H9 (cell line): ENCODE measurements at regions not wholly inside any gene's neighbourhood (a gene's known extent, or its start where the extent isn't known, plus 50 kb on each side); places are given as distances from the start of the nearest gene placed in this dataset.

Experiments used
- DNase-seq: peaks from one replicate; pipeline ENCODE4 v3.0.0-alpha.2; 2017
- H2AFZ ChIP-seq: one replicate; pipeline ENCODE4 v1.6.1; 2013; ENCODE audit warnings: mild to moderate bottlenecking, low read length, control low read depth, moderate library complexity
- H2AK5ac ChIP-seq: 2 replicates; pipeline ENCODE4 v1.6.1; 2013; ENCODE audit warnings: low read length, control low read depth, mixed read lengths; ENCODE audit not compliant: insufficient read length
- H2BK120ac ChIP-seq: one replicate; pipeline ENCODE4 v1.6.1; 2013; ENCODE audit warnings: low read depth, mild to moderate bottlenecking, low read length, control low read depth, inconsistent platforms; ENCODE audit not compliant: poor library complexity, severe bottlenecking
- H2BK12ac ChIP-seq: 2 replicates; pipeline ENCODE4 v1.6.1; 2013; ENCODE audit warnings: low read length, control low read depth, mixed read lengths, low read depth; ENCODE audit not compliant: insufficient read length
- H2BK15ac ChIP-seq: 2 replicates; pipeline ENCODE4 v1.6.1; 2013; ENCODE audit warnings: low read depth, low read length, control low read depth
- H2BK20ac ChIP-seq: one replicate; pipeline ENCODE4 v1.6.1; 2013; ENCODE audit warnings: low read depth, mild to moderate bottlenecking, low read length, control low read depth, inconsistent platforms; ENCODE audit not compliant: poor library complexity, severe bottlenecking
- H2BK5ac ChIP-seq: 2 replicates; pipeline ENCODE4 v1.6.1; 2013; ENCODE audit warnings: low read length, control low read depth, mixed read lengths; ENCODE audit not compliant: insufficient read length
- H3K14ac ChIP-seq: 2 replicates; pipeline ENCODE4 v1.6.1; 2013; ENCODE audit warnings: low read length, control low read depth; ENCODE audit not compliant: insufficient read depth
- H3K18ac ChIP-seq: 2 replicates; pipeline ENCODE4 v1.6.1; 2013; ENCODE audit warnings: low read depth, mild to moderate bottlenecking, mixed read lengths, low read length, control low read depth; ENCODE audit not compliant: insufficient read length
- H3K23ac ChIP-seq: 2 replicates; pipeline ENCODE4 v1.6.1; 2013; ENCODE audit warnings: low read length, control low read depth, mixed read lengths, low read depth; ENCODE audit not compliant: insufficient read length
- H3K23me2 ChIP-seq: 2 replicates; pipeline ENCODE4 v1.6.1; 2013; ENCODE audit warnings: low read depth, mild to moderate bottlenecking, mixed read lengths, low read length, control low read depth; ENCODE audit not compliant: insufficient read length, poor library complexity, severe bottlenecking
- H3K27ac ChIP-seq: 2 replicates; pipeline ENCODE4 v1.5.1; 2013; ENCODE audit warnings: low read length, control low read depth, mixed read lengths, low read depth; ENCODE audit not compliant: insufficient read length
- H3K27me3 ChIP-seq: 2 replicates; pipeline ENCODE4 v1.6.1; 2013; ENCODE audit warnings: low read length, control low read depth, inconsistent platforms; ENCODE audit not compliant: insufficient read depth
- H3K4ac ChIP-seq: 2 replicates; pipeline ENCODE4 v1.6.1; 2013; ENCODE audit warnings: low read depth, mild to moderate bottlenecking, control low read depth, inconsistent platforms, low read length, moderate library complexity
- H3K4me1 ChIP-seq: 2 replicates; pipeline ENCODE4 v1.6.1; 2013; ENCODE audit warnings: low read length, control low read depth, inconsistent platforms; ENCODE audit not compliant: insufficient read depth
- H3K4me2 ChIP-seq: 2 replicates; pipeline ENCODE4 v1.6.1; 2013; ENCODE audit warnings: low read length, control low read depth, mixed read lengths; ENCODE audit not compliant: insufficient read length, insufficient read depth
- H3K56ac ChIP-seq: 2 replicates; pipeline ENCODE4 v1.6.1; 2013; ENCODE audit warnings: low read depth, mild to moderate bottlenecking, mixed read lengths, low read length, control low read depth; ENCODE audit not compliant: insufficient read length
- H3K79me1 ChIP-seq: 2 replicates; pipeline ENCODE4 v1.6.1; 2013; ENCODE audit warnings: low read depth, mild to moderate bottlenecking, moderate library complexity, low read length, control low read depth, inconsistent platforms; ENCODE audit not compliant: insufficient read depth, poor library complexity, severe bottlenecking
- H3K79me2 ChIP-seq: 2 replicates; pipeline ENCODE4 v1.6.1; 2013; ENCODE audit warnings: low read length, control low read depth, inconsistent platforms; ENCODE audit not compliant: insufficient read depth
- H3K9ac ChIP-seq: 2 replicates; pipeline ENCODE4 v1.6.1; 2013; ENCODE audit warnings: low read length, control low read depth, mixed read lengths; ENCODE audit not compliant: insufficient read length; ENCODE audit errors: extremely low read depth
- H3K9me3 ChIP-seq: one replicate; pipeline ENCODE4 v1.6.1; 2013; ENCODE audit warnings: low read depth, low read length, inconsistent platforms; ENCODE audit not compliant: control insufficient read depth
- H3T11ph ChIP-seq: one replicate; pipeline ENCODE4 v1.6.1; 2013; ENCODE audit warnings: mild to moderate bottlenecking, low read length, control low read depth, inconsistent platforms
- H4K20me1 ChIP-seq: one replicate; pipeline ENCODE4 v1.6.1; 2013; ENCODE audit not compliant: control insufficient read depth, insufficient read length, insufficient read depth
- H4K5ac ChIP-seq: 2 replicates; pipeline ENCODE4 v1.6.1; 2013; ENCODE audit warnings: low read depth, mild to moderate bottlenecking, mixed read lengths, low read length, control low read depth; ENCODE audit not compliant: insufficient read length
- H4K8ac ChIP-seq: replicated peaks from 2 replicates; pipeline ENCODE4 v1.6.1; 2013; ENCODE audit warnings: low read length, control low read depth, mixed read lengths, low read depth; ENCODE audit not compliant: insufficient read length
- H4K91ac ChIP-seq: 2 replicates; pipeline ENCODE4 v1.6.1; 2013; ENCODE audit warnings: low read depth, mild to moderate bottlenecking, moderate library complexity, mixed read lengths, low read length, control low read depth; ENCODE audit not compliant: insufficient read length
- H3K27ac Mint-ChIP-seq, 3 experiments: 2 replicates in 2 of 3; 3 replicates in 1 of 3; pipeline ENCODE4 v1.8.0; 2020 to 2021; ENCODE audit warnings: mixed read lengths in 3 of 3, mild to moderate bottlenecking in 1 of 3, moderate library complexity in 1 of 3
- H3K27me3 Mint-ChIP-seq: 2 replicates; pipeline ENCODE4 v1.8.0; 2021; ENCODE audit warnings: low read depth, mild to moderate bottlenecking, moderate library complexity, mixed read lengths
- H3K36me3 Mint-ChIP-seq, 3 experiments: 2 replicates in 2 of 3; 3 replicates in 1 of 3; pipeline ENCODE4 v1.8.0; 2020 to 2021; ENCODE audit warnings: low read depth in 3 of 3, mixed read lengths in 3 of 3; ENCODE audit not compliant: insufficient read depth in 1 of 3
- H3K4me1 Mint-ChIP-seq, 2 experiments: 2 replicates each; pipeline ENCODE4 v1.8.0; 2020; ENCODE audit warnings: mixed read lengths in 2 of 2
- H3K4me3 Mint-ChIP-seq, 2 experiments: 2 replicates in 1 of 2; 3 replicates in 1 of 2; pipeline ENCODE4 v1.8.0; 2020 to 2021; ENCODE audit warnings: mild to moderate bottlenecking in 2 of 2, mixed read lengths in 2 of 2, moderate library complexity in 1 of 2
- H3K9me3 Mint-ChIP-seq, 2 experiments: 2 replicates in 1 of 2; 3 replicates in 1 of 2; pipeline ENCODE4 v1.8.0; 2020; ENCODE audit warnings: mild to moderate bottlenecking in 2 of 2, mixed read lengths in 2 of 2, moderate library complexity in 1 of 2
- WGBS: extraction: QIAGEN DNeasy Blood & Tissue Kit; methylation state at CpG from one replicate; pipeline ENCODE4 v1.1.7; 2013; ENCODE audit warnings: missing lambda C conversion rate, low lambda C conversion rate, mixed read lengths; ENCODE audit not compliant: insufficient read length; ENCODE audit errors: extremely low coverage; 5-methylcytosine and 5-hydroxymethylcytosine counted together
- TF ChIP-seq, protein P1 (sequence below): fragments of 200-600 bp; sonication (generic); conservative IDR thresholded peaks from 3 replicates; pipeline ENCODE4 v1.8.0; 2021; ENCODE audit warnings: antibody characterized with exemption, mild to moderate bottlenecking

- TF ChIP-seq, protein P1, sequence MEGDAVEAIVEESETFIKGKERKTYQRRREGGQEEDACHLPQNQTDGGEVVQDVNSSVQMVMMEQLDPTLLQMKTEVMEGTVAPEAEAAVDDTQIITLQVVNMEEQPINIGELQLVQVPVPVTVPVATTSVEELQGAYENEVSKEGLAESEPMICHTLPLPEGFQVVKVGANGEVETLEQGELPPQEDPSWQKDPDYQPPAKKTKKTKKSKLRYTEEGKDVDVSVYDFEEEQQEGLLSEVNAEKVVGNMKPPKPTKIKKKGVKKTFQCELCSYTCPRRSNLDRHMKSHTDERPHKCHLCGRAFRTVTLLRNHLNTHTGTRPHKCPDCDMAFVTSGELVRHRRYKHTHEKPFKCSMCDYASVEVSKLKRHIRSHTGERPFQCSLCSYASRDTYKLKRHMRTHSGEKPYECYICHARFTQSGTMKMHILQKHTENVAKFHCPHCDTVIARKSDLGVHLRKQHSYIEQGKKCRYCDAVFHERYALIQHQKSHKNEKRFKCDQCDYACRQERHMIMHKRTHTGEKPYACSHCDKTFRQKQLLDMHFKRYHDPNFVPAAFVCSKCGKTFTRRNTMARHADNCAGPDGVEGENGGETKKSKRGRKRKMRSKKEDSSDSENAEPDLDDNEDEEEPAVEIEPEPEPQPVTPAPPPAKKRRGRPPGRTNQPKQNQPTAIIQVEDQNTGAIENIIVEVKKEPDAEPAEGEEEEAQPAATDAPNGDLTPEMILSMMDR: no peak
These were observed 96.5 kb downstream of the CYP26B1 start for GRCh38 chr2:72051204-72051603.

More at GRCh38 chr2:72051204-72051603, 96.5 kb downstream of the CYP26B1 start:
- Histone ChIP-seq H4K5ac (no peak overlapping the region), H2BK15ac (no peak overlapping the region), H4K20me1 (no peaks in the 10 kb centered on the region), H3K23ac (no peak overlapping the region), H2AK5ac (no peak overlapping the region), H3K18ac (no peak overlapping the region), H3K9ac (no peak overlapping the region), H3K79me2 (no peaks in the 10 kb centered on the region), H3K79me1 (no peaks in the 10 kb centered on the region), H3K14ac (no peak overlapping the region), H3K23me2 (no peaks in the 10 kb centered on the region), H2BK5ac (no peak overlapping the region), H3K4ac (no peak overlapping the region), H3K4me1 (no peaks in the 10 kb centered on the region), H4K8ac (no peak overlapping the region), H3T11ph (no peak overlapping the region), H3K4me2 (no peak overlapping the region), H2BK12ac (no peak overlapping the region), H3K27me3 (no peaks in the 10 kb centered on the region), H2BK120ac (no peak overlapping the region), H3K27ac (no peak overlapping the region), H3K9me3 (peaks cover 4% of the 10 kb centered on the region), H4K91ac (no peak overlapping the region), H3K56ac (no peak overlapping the region), H2BK20ac (no peak overlapping the region), H2AFZ (no peak overlapping the region)
- Mint-ChIP-seq H3K4me3 (no peak overlapping the region), H3K36me3 (0 out of 7 replicates have a peak, but pooled peaks cover 0 to 9% (median 0%) of the 10 kb centered on the region in 3 experiments), H3K27ac (no peak overlapping the region), H3K27me3 (peaks cover 3% of the 10 kb centered on the region; the same call in 1 of the 2 replicates), H3K9me3 (peaks cover 37 to 39% of the 10 kb centered on the region in 2 experiments), H3K4me1 (no peaks in the 10 kb centered on the region)
- no CpG with 5 or more reads among the region's 2 CpGs for WGBS
- DNase-seq: no peak
